Islet of Langerhans (tissue), 1 donor: ENCODE measurements at regions not wholly inside any gene's neighbourhood (a gene's known extent, or its start where the extent isn't known, plus 50 kb on each side); places are given as distances from the start of the nearest gene placed in this dataset.

Experiments used
- FAIRE-seq: peaks from one replicate; lab custom pipeline; 2011; peaks lifted over from hg19 to GRCh38; lab: Jason Lieb, UNC

DNA sequence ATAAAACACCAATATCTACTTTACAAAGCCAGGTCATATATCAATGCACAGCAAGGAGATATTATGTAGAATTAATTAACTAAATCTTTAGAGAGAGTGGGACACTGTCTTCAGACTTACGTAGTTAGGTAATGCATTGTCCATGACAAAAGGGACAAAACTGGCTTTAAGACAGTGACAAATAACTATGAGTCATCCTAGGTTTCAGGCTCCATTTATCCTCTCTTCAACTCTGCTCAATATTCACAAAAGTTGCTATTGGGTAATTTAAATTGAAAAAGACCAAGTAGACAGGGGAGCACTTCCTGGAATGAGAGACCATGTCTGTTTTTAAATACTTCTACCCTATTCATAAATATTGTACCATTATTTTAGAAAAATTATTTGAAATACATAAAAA is 464.5 kb downstream of the ARL4A start:
- FAIRE-seq: no peak

- no peak for FAIRE-seq
Measured at GRCh38 chr7:13152755-13153154, 465.3 kb downstream of the ARL4A start.

- no peak for FAIRE-seq
Measured at GRCh38 chr7:13153266-13153665, 465.8 kb downstream of the ARL4A start.

GRCh38 chr7:13153742-13154141 is 466.3 kb downstream of the ARL4A start:
- FAIRE-seq: no peak

- no peak for FAIRE-seq
Measured at GRCh38 chr7:13155188-13155587, 467.8 kb downstream of the ARL4A start.

- FAIRE-seq: no peak
Measured at GRCh38 chr7:13159003-13159402, 471.6 kb downstream of the ARL4A start.

DNA sequence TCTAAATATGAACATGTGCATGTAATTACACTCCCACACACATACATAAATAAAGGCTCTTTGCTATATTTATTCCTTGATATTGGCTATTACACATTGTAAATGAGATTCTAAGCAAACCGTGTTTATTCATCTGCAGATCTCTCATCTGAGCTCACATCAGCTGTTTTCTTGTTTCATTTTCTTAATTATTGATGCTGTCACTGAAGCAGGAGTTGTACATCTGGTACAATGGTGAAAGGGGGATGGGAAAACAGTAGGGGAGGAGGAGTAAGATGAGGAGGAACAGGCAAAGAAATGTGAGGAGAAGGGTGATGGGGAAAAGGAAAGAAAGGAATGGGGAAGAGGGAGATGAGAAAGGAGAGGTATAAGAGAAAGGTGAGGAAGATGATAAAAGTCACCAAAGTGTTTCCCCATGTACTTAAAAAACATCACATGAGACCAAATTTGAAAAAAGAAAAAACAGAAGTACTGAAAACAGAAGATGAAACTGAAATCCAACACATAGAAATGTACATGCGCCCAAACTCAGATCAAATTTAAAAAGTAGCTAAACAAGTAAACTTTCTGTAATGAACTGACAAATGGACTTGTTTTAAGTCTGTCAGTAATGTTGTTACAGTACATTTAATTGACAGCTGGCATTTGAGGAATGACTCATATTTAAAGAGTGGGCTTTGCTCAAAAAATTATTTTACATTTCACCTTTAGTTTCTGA is 472.2 kb downstream of the ARL4A start:
- no peak for FAIRE-seq

DNA sequence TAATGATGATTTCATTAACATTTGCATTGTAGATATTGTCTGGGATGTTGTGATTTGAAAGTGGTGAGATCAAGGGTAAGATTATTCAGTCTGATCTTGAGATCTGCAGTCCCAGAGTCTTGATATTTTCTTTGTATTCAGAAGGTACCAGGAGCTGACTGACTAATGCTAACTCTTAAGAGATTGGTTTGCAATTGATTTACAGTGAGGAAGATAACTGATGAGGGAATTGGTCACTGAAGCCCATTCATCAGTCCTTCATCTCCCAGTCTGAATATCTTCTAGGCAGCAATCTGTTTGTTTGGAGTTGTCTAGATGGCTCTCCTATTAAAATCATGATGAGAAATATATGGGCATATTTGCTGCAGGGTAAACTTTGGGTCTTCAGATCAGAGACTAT is 473.7 kb downstream of the ARL4A start:
- FAIRE-seq: no peak

GRCh38 chr7:13165854-13166253 is 478.4 kb downstream of the ARL4A start:
- no peak for FAIRE-seq

- no peak for FAIRE-seq
Measured at GRCh38 chr7:13166801-13167200, 479.4 kb downstream of the ARL4A start.

GRCh38 chr7:13169356-13169755 is 481.9 kb downstream of the ARL4A start:
- FAIRE-seq: no peak

GRCh38 chr7:13174991-13175390 is 487.6 kb downstream of the ARL4A start:
- FAIRE-seq: no peak

DNA sequence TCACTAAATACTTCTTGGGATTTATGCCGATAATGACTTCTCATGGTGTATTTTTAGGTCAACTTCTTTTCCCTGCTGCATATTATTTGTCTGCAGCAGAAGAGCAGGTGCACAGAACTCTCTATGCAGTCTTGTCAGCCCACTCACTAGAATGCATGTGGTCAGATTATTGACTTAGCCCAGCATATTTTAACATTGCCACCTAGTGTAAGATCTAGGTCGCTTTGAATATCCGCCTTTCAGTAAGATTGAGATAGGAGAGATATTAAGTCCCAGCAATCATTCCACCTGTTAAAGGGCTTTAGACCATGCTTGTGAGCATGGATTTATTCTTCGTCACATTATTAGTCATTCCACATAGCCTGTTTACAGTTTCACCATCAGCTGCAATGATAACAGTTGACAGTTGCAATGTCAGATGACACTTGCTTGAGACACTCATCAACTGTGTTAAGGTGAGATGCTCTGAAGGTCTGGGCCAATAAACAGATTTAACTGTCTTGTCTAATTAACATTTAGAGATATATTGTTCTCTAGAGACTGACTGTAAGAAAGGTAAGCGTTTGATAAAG is 491.7 kb downstream of the ARL4A start:
- FAIRE-seq: no peak

GRCh38 chr7:13179775-13180523 is 492.5 kb downstream of the ARL4A start:
- FAIRE-seq: no peak

DNA sequence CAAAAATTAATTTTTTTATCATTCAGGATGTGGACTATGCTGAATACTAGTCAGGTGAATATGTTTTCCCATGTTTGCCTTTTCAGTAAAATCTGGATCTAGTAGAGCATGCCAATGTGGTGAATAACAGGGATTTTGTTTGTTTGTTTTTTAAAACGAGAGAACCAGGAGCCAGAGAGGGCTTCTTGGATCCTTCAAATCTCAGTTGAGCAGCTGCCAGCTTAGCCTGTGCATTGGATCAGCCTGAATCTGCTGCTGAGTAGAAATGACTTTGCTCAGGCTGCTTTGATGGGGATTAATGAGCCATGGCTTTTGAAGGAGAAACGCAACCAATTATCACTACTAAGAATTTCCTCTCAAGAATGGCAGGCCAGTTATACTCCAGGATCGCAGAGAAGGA is 493.8 kb downstream of the ARL4A start:
- FAIRE-seq: no peak

- no peak for FAIRE-seq
Measured at GRCh38 chr7:13185139-13185538, 497.7 kb downstream of the ARL4A start.

DNA sequence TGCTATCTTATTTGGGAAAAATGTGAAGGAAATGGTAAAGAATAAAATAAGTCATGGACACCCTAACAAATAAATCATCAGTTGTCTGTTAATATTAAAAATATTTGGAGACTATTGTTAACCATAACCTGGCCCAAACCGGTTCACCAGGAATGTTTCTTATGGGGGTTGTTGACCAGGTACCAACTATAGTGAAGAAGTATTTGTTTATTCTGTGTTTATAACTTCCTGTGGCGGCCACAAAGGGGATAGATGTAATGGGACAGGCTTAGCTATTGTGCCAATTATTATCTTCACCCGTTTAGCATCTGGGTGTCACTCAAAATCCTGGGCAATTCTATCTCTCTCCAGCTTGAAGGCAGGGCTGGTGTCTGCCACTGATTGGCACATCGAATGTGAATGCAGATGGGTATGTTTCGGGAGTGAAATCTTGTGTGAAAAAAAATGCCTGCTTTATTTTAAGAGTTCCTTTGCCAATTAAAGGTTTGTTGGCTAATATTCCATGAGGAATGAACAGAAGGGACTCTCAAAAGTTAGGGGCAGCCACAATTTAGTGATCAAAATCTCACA is 500.9 kb downstream of the ARL4A start:
- no peak for FAIRE-seq

DNA sequence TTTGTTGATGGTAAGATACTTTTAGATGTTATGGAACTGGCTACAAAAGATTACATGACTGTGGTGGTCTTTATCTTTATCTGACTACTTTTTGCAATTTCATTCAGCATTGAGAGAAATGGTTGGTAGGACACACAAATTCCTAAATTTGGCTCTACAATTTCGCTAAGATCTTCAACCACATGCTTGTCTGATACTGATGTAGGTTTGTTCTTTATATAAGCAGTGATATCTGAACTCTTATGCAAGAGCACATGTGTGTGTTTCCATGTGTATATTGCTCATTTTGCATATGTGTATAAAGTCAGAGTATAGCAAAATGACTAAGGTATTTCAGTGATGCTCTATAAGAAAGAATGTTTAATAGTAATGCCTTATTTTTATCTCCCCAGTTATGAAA is 501.5 kb downstream of the ARL4A start:
- no peak for FAIRE-seq

DNA sequence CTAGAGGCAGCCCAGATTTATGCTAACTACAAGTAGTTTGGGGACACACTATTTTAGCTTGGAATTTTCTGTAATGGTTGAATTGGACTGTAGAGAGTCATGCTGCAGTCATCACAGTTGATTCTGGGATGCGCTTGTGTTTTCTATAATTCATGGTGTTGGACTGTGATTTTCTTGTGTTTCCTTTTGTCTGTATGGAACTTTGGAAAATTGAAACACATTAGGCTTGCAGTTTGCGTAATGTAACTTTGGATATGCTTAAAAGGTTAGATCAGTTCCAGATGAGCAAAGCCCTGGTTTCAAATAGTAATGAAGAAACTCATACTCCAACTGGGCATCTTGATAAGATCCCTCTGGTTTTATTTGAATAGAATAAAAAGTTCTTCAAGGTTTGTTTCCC is 502.2 kb downstream of the ARL4A start:
- no peak for FAIRE-seq

DNA sequence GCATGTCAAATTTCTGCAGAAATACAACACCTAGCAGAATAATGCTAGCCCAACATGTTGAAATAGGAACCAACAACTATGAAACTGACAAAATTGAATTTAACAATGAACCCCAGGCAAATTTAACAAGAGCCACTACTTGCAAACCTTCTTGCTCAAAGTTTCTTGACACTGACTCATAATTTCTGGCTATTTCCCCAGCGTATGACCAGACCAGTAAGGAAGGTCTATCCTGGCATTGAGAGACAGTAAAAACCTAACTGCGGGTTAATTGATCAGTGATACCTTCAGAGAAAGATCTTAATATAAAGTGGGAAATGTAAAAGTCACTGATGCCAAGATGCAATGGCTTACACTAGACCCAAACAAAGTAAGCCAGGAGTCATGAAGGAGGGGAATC is 510.1 kb downstream of the ARL4A start:
- no peak for FAIRE-seq

GRCh38 chr7:13198036-13198435 is 510.6 kb downstream of the ARL4A start:
- no peak for FAIRE-seq

- FAIRE-seq: no peak
Measured at GRCh38 chr7:13198727-13199126, 511.3 kb downstream of the ARL4A start.

- no peak for FAIRE-seq
Measured at GRCh38 chr7:13201628-13202027, 514.2 kb downstream of the ARL4A start.
